Stomach smooth muscle (tissue), 2 donors: ENCODE measurements at regions not wholly inside any gene's neighbourhood (a gene's known extent, or its start where the extent isn't known, plus 50 kb on each side); places are given as distances from the start of the nearest gene placed in this dataset.

Experiments
- H3K27ac ChIP-seq: one replicate; pipeline ENCODE4 v1.7.0; 2013; ENCODE audit warnings: mild to moderate bottlenecking, low read length, inconsistent platforms
- H3K27me3 ChIP-seq, 2 donors: one replicate each; pipeline ENCODE4 v1.7.0; 2013; ENCODE audit warnings: low read length in 2 of 2; ENCODE audit not compliant: insufficient read depth in 2 of 2, control insufficient read depth in 1 of 2
- H3K36me3 ChIP-seq, 2 donors: one replicate each; pipeline ENCODE4 v1.7.0; 2013; ENCODE audit warnings: low read length in 2 of 2; ENCODE audit not compliant: control insufficient read depth in 2 of 2, insufficient read depth in 2 of 2
- H3K4me1 ChIP-seq: one replicate; pipeline ENCODE4 v1.7.0; 2013; ENCODE audit warnings: low read length; ENCODE audit not compliant: control insufficient read depth, insufficient read depth
- H3K4me3 ChIP-seq, 2 donors: one replicate each; pipeline ENCODE4 v1.7.0; 2013; ENCODE audit warnings: low read length in 2 of 2
- H3K9ac ChIP-seq, 2 donors: one replicate each; pipeline ENCODE4 v1.7.0; 2013; ENCODE audit warnings: low read length in 2 of 2, mild to moderate bottlenecking in 1 of 2
- H3K9me3 ChIP-seq, 2 donors: one replicate each; pipeline ENCODE4 v1.7.0; 2013; ENCODE audit warnings: low read length in 2 of 2; ENCODE audit not compliant: control insufficient read depth in 2 of 2
- donor health status: healthy.
- donor health status: Pancreatic carcinoma.

- H3K4me1 ChIP-seq: no peaks in the 10 kb centered on the region
- H3K36me3 ChIP-seq: no peaks in the 10 kb centered on the region
- no peaks in the 10 kb centered on the region for H3K9me3 ChIP-seq
- no peak overlapping the region for H3K9ac ChIP-seq
- no peak overlapping the region for H3K4me3 ChIP-seq
- H3K27ac ChIP-seq: no peak overlapping the region
- H3K27me3 ChIP-seq: no peaks in the 10 kb centered on the region
Measured at GRCh38 chr17:71057938-71058337, 888.6 kb downstream of the KCNJ2 start.

DNA sequence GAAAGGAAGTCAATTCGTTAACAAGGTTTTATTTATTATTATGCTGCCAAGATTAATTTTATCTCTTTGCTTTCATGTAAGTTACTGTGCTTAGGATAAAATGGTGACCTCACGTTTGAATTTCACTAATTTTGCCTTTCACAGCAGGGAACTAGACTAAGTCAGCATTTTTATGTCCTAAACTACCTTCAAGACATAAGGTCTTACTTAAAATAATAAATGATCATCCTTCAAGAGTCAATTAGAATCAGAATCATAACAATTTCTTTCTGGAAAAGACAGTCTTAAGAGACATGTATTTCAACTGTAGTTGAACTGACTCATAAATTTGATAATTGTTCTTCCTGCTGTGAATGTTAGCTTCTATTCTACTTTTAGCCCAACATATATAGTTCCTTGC, 893.8 kb downstream of the KCNJ2 start:
- Histone ChIP-seq H3K36me3 (no peaks in the 10 kb centered on the region), H3K9me3 (no peaks in the 10 kb centered on the region), H3K27ac (no peak overlapping the region), H3K4me1 (no peaks in the 10 kb centered on the region), H3K4me3 (no peak overlapping the region), H3K9ac (no peak overlapping the region), H3K27me3 (no peaks in the 10 kb centered on the region)

DNA sequence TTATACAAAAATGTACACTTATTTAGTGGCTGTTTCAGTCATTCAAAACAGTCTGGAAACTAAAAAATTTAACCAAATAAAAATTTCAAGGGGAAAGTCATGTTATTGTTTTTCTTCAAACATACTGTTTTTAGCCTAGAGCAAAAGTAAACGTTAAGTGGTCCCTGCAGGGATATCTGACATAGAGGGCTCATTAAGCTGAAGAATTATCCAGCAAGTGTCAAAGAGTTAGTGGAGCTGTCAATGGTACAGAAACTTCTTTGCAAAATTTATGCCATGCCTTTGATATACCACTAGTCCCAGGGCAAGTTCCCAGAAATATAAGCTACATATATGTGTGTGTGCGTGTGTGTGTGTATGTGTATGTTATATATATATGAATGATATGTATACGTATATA, 894.2 kb downstream of the KCNJ2 start:
- no peaks in the 10 kb centered on the region for H3K9me3 ChIP-seq
- H3K4me1 ChIP-seq: no peaks in the 10 kb centered on the region
- H3K4me3 ChIP-seq: no peak overlapping the region
- no peak overlapping the region for H3K9ac ChIP-seq
- no peak overlapping the region for H3K27ac ChIP-seq
- H3K36me3 ChIP-seq: no peaks in the 10 kb centered on the region
- H3K27me3 ChIP-seq: no peaks in the 10 kb centered on the region

- Histone ChIP-seq H3K27me3 (no peaks in the 10 kb centered on the region), H3K9me3 (no peaks in the 10 kb centered on the region), H3K36me3 (no peaks in the 10 kb centered on the region), H3K4me3 (no peak overlapping the region), H3K9ac (no peak overlapping the region), H3K4me1 (no peaks in the 10 kb centered on the region), H3K27ac (no peak overlapping the region)
Measured at GRCh38 chr17:71067669-71068407, 898.5 kb downstream of the KCNJ2 start.

- H3K9ac ChIP-seq: no peak overlapping the region
- H3K4me1 ChIP-seq: no peaks in the 10 kb centered on the region
- H3K36me3 ChIP-seq: no peaks in the 10 kb centered on the region
- no peak overlapping the region for H3K4me3 ChIP-seq
- H3K9me3 ChIP-seq: no peaks in the 10 kb centered on the region
- no peak overlapping the region for H3K27ac ChIP-seq
- H3K27me3 ChIP-seq: no peaks in the 10 kb centered on the region
Measured at GRCh38 chr17:71068408-71068750, 899.0 kb downstream of the KCNJ2 start.

DNA sequence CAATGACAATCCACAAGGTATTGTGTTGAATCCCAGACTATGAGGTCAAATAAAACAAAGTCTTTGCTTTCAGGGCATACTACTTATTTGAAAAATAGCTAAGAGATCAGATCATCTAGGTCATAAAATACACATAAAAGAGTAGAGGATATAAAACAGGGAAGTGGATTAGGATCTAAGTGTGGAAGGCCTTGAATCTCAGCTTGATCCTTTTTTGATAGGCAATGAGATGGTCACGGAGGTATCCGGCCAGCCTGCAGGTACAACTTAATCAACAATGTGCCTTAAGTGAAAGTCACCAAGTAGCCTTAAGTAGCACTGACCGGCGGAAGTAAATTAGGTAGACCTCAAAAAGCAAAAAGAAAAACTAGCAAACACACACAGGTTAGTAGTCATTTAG, 901.7 kb downstream of the KCNJ2 start:
- H3K9me3 ChIP-seq: no peaks in the 10 kb centered on the region
- H3K36me3 ChIP-seq: no peaks in the 10 kb centered on the region
- no peak overlapping the region for H3K27ac ChIP-seq
- H3K4me1 ChIP-seq: no peaks in the 10 kb centered on the region
- no peak overlapping the region for H3K9ac ChIP-seq
- H3K4me3 ChIP-seq: no peak overlapping the region
- no peaks in the 10 kb centered on the region for H3K27me3 ChIP-seq

GRCh38 chr17:71071837-71072236, 902.5 kb downstream of the KCNJ2 start:
- no peak overlapping the region for H3K4me3 ChIP-seq
- H3K36me3 ChIP-seq: no peaks in the 10 kb centered on the region
- H3K27me3 ChIP-seq: no peaks in the 10 kb centered on the region
- no peak overlapping the region for H3K9ac ChIP-seq
- H3K27ac ChIP-seq: no peak overlapping the region
- H3K4me1 ChIP-seq: no peaks in the 10 kb centered on the region
- H3K9me3 ChIP-seq: no peaks in the 10 kb centered on the region

DNA sequence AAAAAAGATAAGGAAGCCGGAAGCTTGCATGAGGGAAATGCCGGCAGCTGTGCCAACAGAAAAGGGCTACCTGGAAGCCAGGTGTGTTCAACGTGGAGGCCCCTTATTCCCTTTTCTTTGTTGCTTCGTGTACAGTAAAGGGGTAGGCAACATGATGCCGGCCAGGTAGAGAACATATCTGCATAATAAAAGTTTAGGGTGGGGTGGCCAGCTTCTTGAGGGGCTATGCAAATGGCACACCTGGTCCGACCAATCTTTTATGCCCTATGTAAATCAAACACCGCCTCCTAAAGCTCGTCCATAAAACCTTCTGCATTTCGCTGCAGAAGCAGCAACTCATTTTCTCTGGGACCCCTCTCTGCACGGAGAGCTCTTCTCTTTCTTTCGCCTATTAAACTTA, 911.6 kb downstream of the KCNJ2 start:
- Histone ChIP-seq H3K4me1 (no peaks in the 10 kb centered on the region), H3K4me3 (no peak overlapping the region), H3K9me3 (no peaks in the 10 kb centered on the region), H3K36me3 (no peaks in the 10 kb centered on the region), H3K27ac (no peak overlapping the region), H3K9ac (no peak overlapping the region), H3K27me3 (no peaks in the 10 kb centered on the region)

DNA sequence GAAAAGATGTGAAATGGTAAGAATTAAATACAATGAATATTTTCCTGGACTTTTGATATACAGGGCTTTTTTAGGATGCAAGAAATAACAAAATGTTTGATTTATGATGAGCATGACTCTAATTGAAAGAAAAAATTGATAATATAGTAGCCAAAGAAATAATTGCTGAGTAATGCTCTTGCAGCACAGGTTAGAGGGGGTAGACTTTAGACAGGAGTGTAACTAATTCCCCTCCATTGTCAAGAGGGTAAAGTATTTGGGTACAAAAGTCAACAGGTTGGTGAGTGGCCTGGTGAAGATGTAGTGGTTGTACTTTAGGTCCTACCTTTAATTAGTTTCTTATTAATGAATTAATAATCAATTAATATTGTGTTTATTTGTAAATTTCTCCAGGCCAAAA, 912.3 kb downstream of the KCNJ2 start:
- Histone ChIP-seq H3K36me3 (no peaks in the 10 kb centered on the region), H3K27me3 (no peaks in the 10 kb centered on the region), H3K9me3 (no peaks in the 10 kb centered on the region), H3K4me1 (no peaks in the 10 kb centered on the region), H3K9ac (no peak overlapping the region), H3K4me3 (no peak overlapping the region), H3K27ac (no peak overlapping the region)

DNA sequence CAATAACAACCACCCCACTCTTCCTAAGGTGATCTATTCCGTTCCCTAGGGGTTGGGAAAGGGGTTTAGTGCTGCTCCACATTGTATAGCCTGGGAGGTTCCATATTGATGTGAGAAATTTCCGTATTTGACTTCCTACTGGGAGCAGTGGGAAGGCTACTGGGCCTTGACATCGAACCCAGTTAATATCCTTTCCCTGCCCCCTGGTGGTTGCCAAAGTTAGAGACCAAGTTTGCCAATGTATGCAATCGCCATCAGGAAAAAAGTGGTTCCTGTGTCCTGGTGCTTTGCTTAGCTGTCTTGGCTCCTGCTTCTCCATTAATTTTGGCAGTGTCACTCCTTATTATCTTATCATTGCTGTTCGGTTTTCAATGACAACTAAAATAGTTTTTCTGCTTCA, 914.9 kb downstream of the KCNJ2 start:
- H3K9ac ChIP-seq: no peak overlapping the region
- no peaks in the 10 kb centered on the region for H3K4me1 ChIP-seq

GRCh38 chr17:71084838-71085237, 915.5 kb downstream of the KCNJ2 start:
- Histone ChIP-seq H3K27ac (no peak overlapping the region), H3K36me3 (no peaks in the 10 kb centered on the region), H3K9ac (no peak overlapping the region), H3K4me3 (no peak overlapping the region), H3K4me1 (no peaks in the 10 kb centered on the region), H3K27me3 (no peaks in the 10 kb centered on the region), H3K9me3 (no peaks in the 10 kb centered on the region)

More for the DNA sequence above, 914.9 kb downstream of the KCNJ2 start:
- Histone ChIP-seq H3K4me3 (no peak overlapping the region), H3K27me3 (no peaks in the 10 kb centered on the region), H3K36me3 (no peaks in the 10 kb centered on the region), H3K9me3 (no peaks in the 10 kb centered on the region), H3K27ac (no peak overlapping the region)
